HEK293T (cell line): ENCODE measurements at regions not wholly inside any gene's neighbourhood (a gene's known extent, or its start where the extent isn't known, plus 50 kb on each side); places are given as distances from the start of the nearest gene placed in this dataset.

Experiments used
- ELF4 ChIP-seq: fragments of 450-650 bp; IDR thresholded peaks from 2 replicates; pipeline ENCODE4 v1.6.1; 2017; ENCODE audit warnings: antibody characterized with exemption
- FOXA1 ChIP-seq: fragments of 450-650 bp; IDR thresholded peaks from 2 replicates; pipeline ENCODE4 v1.6.1; 2016; ENCODE audit warnings: mild to moderate bottlenecking
- SP1 ChIP-seq: fragments of 450-650 bp; IDR thresholded peaks from 2 replicates; pipeline ENCODE4 v1.6.1; 2017
- SUZ12 ChIP-seq: fragments of 450-650 bp; IDR thresholded peaks from 2 replicates; pipeline ENCODE4 v1.6.1; 2016; ENCODE audit warnings: mild to moderate bottlenecking
- ZNF384 ChIP-seq: fragments of 450-650 bp; IDR thresholded peaks from 2 replicates; pipeline ENCODE4 v1.6.1; 2016

DNA sequence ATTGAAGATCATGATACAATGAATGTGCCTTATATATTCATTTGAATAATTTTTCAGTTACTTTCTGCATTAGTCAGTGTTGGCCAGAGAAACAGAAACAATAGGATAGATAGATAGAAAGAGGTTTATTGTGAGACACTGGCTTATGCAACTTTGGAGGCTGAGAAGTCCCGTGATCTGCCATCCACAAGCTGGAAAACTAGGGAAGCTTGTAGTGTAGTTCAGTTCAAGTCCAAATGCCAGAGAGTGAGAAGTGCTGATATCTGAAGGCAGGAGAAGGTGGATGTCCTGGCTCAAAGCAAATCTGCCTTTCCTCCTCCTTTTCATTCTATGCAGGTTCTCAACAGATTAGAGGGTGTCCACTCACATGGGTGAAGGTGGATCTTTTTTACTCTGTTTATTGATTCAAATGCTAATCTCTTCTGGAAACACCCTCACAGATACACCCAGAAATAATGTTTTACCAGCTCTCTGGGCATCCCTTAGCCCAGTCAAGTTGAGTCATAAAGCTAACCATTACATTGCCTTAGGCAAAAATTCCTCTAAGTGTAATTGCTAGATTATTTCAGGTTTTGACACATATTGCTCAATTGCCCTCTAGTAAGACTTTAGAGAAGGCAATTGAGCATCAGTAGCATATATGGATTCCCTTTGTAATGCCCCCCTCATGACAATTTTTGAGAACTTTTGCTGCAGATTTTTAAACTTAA, 341.4 kb downstream of the LPIN1 start:
- no peak for TF ChIP-seq SP1
- no peak for TF ChIP-seq ZNF384
- TF ChIP-seq SUZ12: no peak
- TF ChIP-seq FOXA1: no peak
- no peak for TF ChIP-seq ELF4
